HG03045 (cell line): ENCODE measurements at regions not wholly inside any gene's neighbourhood (a gene's known extent, or its start where the extent isn't known, plus 50 kb on each side); places are given as distances from the start of the nearest gene placed in this dataset.

Source experiments
- ATAC-seq: cut with Tn5 transposase; IDR thresholded peaks from one replicate; pipeline ENCODE4 v1.9.1; 2021; ENCODE audit warnings: mild to moderate bottlenecking, moderate library complexity; ENCODE audit not compliant: unreplicated experiment

GRCh38 chr10:44593952-44594351 lies 209.1 kb upstream of the CXCL12 start:
- ATAC-seq: no peak

GRCh38 chr10:44607116-44607515 lies 222.2 kb upstream of the CXCL12 start:
- no peak for ATAC-seq

GRCh38 chr10:44618910-44619309 lies 234.0 kb upstream of the CXCL12 start:
- ATAC-seq: no peak

DNA sequence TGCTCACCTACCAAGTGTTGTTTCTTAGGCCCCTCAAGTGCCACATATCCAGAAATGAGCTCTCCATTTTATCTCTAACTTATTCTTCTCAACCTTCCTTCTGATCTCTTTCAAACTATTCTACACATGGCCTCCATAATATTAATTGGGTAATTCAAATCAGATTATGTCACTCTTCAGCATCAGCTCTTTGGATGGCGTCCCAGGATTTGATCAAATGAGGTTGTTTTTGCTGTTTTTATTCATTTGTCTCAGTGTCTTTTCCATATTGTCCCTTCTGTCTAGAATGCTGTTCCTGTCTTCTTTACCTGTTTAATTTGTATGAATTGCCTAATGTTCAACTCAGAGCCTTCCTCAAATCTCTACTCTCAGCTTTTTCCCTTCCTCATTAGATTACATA lies 234.6 kb upstream of the CXCL12 start:
- ATAC-seq: no peak

- ATAC-seq: no peak
Observed at GRCh38 chr10:44619975-44620374, 235.1 kb upstream of the CXCL12 start.

GRCh38 chr10:44627591-44628354 lies 242.9 kb upstream of the CXCL12 start:
- no peak for ATAC-seq

DNA sequence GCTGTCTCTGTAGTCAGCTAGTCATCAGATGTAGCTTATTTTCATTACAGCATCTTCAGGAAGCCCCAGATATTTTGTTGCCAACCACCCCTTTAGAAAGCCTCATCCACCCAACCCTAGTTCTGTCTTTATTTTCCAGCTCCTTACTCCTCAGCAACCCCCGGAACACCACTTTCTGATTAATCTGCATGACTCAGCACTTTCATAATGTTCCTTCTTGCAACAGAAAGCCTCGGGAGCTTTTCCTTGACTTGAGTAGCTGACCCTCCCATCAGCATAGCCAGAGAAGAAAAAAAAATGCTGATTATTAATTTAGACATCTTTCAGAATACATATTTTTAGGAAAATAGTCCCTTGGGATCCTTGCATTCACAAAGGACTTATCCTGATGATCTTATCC lies 244.0 kb upstream of the CXCL12 start:
- ATAC-seq: no peak

GRCh38 chr10:44635176-44635575 lies 250.3 kb upstream of the CXCL12 start:
- no peak for ATAC-seq

DNA sequence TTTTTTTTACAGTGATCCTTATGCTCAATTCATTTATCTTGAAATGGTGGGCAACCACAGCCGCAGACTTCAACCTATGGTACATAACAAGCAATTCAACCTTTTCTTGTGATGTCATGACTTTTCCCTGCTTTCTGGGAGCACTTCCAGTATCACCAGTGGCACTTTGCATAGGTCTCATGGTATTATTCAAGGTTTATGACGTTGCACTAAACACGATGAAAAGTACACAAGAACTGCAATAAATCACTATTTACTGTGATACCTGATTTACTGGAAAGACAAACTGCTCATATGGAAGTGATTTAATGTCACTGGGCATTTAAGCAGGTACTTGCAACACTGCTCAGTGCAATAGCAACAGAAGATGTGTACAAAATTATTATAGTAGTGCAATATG lies 251.7 kb upstream of the CXCL12 start:
- ATAC-seq: no peak

- ATAC-seq: no peak
Observed at GRCh38 chr10:44640429-44640828, 255.5 kb upstream of the CXCL12 start.

DNA sequence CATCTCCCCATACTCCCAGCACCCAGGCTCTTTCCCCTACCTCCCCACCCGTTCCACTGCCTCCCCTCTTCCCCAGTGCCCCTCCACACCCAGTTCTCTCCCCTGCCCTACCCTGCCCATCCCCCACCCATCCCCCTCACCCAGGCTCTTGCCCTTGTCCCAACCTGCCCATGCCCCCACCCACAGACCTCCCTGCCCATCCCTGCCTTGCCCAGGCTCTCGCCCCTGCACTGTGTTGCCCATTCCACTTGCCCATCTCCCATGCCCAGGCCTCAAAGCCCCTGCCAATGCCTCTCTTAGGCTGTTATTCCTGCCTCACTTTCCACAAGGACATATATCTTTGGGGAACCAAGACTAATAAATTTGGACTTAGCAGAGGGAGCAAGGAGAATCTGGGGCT lies 262.6 kb upstream of the CXCL12 start:
- no peak for ATAC-seq

DNA sequence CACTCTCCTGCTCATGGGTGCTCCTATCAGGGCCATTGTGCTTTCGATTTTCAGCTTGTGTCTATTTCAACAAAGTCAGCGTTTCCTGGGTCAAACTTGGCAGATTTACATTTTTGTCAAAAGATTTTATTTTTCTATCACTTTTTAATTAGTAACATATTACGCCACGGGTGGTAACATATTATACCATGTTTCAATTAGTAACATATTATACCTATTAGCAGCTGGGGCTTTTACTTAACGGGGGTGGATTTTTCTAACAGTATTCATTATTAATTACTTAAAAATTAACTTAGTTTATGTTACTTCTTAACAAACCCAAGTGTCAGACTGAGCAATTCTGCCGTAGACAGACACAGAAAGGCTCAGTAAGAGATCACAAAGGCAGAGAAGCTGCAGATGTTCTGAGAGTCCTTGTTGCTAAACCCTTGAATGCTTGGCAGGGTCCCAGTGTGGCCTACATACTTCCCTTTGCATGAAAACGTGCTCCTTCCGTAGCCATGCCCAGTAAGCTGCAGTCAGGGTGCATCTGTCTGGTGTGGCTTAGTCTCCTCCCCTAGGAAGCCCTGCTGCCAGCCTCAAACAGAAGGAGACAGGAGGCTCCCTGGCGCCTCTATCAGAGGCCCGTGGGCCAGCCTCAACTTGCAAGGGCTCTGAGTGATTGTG lies 263.1 kb upstream of the CXCL12 start:
- no peak for ATAC-seq

DNA sequence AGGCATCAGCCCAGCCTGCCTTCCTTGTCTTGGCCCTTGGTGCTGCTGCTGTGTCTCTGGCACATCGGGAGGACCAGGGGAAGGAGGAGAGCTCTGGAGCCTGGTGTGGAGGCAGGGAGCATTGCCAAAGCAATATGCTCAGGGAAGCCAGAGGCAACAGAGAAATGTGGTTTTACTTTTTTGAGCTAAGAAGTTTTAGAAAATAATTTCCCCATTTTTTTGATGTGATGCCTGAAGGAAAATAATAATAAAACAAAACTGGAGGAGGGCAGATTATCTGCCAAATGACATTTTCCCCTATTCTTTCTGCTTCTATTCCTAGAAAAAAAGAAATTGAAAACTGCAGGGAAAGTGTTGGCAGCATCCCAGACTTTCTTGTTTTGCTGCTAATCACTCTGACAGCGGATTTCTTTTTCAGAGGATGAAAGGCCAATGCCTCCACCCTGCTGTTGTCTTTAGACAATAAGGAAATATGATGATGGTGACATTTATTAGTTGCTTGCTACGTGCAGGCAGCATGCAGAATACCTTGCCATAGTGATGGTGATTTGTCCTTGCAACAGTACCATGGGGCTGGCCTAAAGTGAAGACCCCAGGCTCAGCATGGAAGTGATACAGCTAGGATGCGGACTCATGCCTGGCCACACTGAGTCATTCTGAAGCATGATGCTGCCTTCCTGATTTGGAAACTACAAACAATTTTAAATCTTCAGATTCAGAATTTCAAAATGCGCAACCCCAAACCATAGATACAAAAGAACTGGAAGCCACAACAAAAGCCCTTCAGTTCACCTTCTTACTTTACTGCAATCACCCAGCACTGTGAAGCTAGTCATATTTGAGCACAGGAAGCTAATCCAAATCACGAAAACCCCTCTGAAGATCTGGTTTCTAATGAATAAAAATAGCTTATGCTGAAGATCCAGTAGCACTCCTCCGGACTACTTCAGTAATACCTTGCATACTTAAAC lies 260.2 kb upstream of the TMEM72 start:
- no peak for ATAC-seq

DNA sequence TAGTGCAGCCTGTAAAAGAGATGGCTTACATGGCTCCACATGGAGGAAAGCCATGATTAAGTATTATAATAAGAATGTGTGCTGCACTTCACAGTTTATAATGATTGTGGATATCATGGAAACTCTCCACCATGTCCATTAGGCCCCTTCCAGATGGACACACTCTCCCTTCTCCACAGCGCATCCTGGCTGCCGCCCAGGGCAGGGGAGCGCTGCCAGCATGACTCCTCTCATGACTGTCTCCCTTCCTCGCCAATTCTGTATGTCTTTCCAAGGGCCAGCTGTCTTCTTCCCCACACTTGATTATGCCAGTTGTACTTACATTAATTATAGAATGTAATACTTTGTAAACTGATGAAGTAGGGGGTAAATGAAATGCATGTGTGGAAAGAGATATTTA lies 259.3 kb upstream of the TMEM72 start:
- no peak for ATAC-seq

DNA sequence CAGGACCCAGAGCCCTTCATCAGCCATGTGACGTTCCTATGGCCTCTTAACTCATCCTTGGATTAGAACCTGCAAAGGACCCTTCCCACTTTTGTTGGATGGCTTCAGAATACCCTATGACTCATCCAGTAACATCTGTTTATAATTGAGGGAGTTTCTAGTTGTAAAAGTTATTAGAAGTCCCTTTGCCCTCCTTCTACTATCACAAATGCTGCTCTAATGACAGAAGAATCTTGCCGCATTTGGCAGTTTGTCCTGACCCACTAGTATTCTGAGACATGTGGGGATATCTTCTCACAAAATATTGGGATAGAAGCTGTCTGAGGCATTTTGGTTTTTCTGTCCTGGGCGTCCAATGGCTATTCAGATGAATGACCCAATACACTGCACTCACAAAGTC lies 251.8 kb upstream of the TMEM72 start:
- no peak for ATAC-seq

- no peak for ATAC-seq
Observed at GRCh38 chr10:44660271-44660670, 250.9 kb upstream of the TMEM72 start.

GRCh38 chr10:44662051-44662450 lies 249.1 kb upstream of the TMEM72 start:
- no peak for ATAC-seq

- no peak for ATAC-seq
Observed at GRCh38 chr10:44668336-44668735, 242.8 kb upstream of the TMEM72 start.

DNA sequence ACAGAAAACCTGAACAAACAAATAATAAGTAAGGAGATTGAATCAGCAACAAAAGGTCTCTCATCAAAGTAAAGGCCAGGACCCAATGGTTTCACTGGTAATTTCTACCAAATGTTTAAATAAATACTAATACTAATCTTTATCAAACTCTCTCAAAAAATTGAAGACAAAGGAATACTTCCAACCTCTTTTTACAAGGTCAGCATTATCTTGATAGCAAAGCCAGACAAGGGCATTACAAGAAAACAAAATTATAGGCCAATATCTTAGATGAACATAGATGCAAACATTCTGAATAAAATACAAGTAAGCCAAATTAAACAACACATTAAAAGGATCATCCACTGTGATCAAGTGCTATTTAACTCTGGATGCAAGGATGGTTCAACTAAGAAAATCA lies 239.8 kb upstream of the TMEM72 start:
- no peak for ATAC-seq

- ATAC-seq: no peak
Observed at GRCh38 chr10:44673245-44673983, 237.7 kb upstream of the TMEM72 start.
